ENCODE measurements at regions not wholly inside any gene's neighbourhood (a gene's known extent, or its start where the extent isn't known, plus 50 kb on each side); places are given as distances from the start of the nearest gene placed in this dataset.

DNA sequence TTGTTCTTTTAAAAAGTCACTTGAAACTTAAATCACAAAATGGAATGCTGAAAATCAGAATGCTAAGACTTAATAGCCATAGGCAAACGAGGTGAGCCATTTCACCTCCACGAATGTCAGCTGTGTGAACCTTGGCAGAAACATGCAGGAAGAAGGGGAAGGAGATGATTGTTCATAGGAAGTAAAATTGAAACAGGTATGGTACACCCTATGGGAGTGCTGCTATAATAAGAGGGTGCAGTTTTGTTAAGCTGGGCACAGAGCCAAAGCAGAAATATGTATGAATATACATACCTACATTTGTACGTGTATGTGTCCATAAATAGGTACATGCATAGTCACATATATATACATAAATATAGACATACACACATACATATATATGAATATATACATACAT is 51.0 kb upstream of the SPINK5 start:
- TF ChIP-seq, protein P1, sequence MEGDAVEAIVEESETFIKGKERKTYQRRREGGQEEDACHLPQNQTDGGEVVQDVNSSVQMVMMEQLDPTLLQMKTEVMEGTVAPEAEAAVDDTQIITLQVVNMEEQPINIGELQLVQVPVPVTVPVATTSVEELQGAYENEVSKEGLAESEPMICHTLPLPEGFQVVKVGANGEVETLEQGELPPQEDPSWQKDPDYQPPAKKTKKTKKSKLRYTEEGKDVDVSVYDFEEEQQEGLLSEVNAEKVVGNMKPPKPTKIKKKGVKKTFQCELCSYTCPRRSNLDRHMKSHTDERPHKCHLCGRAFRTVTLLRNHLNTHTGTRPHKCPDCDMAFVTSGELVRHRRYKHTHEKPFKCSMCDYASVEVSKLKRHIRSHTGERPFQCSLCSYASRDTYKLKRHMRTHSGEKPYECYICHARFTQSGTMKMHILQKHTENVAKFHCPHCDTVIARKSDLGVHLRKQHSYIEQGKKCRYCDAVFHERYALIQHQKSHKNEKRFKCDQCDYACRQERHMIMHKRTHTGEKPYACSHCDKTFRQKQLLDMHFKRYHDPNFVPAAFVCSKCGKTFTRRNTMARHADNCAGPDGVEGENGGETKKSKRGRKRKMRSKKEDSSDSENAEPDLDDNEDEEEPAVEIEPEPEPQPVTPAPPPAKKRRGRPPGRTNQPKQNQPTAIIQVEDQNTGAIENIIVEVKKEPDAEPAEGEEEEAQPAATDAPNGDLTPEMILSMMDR (IDR thresholded peaks at IDR 0.05; ENCODE audit: low read depth, low read length) = no peak
- DNase-seq (ENCODE audit: low read depth in 2 of 2) = no peak

DNA sequence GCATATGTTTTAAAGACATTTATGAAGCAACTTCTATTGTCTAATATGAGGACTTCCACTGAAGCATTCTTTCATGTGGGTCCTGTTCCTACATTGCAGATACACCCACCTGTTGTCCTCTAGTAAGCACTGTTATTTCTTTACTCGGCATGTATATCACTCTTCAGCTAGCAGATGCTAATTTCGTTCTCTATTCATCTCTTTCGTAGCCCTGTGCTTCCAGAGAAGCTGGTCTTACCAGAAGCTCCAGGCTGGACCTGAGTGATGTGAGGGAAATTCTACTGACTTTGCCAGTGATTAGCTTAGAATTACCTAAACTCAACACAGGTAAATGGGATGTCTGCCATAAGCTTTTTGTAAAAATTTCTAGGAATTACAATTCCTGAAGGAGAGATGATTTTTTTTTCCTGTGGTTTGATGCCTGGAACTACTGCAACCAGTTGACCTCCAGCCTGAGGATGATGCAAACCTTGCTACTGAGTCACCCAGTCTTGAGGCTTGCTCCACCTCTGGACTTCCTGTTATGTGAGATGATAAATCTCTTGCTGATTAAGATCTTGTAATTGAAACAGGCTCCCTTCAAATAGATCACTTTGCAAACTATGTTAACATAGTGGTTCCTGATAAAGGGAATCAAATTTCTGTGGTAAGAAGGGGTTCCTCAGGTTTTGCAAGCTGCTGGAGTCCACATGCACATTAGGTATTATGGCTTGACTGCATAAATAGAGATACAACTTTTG is 52.2 kb upstream of the SPINK5 start:
- TF ChIP-seq, protein P1 (IDR thresholded peaks at IDR 0.05; ENCODE audit: low read depth, low read length) = no peak
- peak; percentile 13 to 56 for DNase-seq (ENCODE audit: low read depth in 2 of 2)

More for the DNA sequence above, 51.0 kb upstream of the SPINK5 start:
- H3K4me3 ChIP-seq (replicated peaks in 1 of 2; ENCODE audit: low read depth in 2 of 2, low read length in 2 of 2) = no peak overlapping the region

DNA sequence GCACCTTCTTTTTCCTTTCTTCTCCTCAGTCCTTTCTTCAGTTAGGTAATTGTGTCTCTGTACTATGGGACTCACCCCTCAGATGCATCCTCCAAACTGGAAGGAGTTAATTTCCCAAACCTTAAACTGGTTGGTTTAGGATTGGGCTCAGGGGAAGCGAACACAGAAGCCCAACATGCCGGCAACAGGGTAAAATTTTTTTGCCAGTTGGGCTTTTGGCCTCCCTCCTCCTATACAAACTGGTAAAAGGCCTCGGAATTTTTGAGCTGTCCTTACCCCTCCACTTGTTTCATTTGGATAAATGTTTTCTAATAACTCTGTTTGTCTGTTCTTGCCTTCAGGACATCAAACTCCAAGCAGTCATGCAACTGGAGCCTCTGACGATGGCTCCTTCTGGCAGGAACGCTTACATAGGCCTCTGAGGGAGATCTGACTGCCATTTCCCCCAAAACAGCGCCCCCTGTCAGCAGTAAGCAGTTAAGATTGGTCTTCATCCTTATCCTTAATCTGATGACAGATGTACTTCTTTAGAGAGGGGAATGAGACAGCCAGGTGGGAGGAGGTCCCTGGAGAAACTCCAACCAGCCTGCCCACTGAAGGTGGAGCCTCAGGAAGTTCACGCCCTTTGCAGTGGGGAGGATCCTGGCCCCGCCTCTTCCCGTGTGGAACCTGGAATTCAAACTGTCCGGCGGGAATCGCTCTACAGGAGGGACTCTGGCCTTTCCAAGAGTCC is 57.8 kb upstream of the SPINK5 start:
- peak in 1 of 2 donors; percentile 18 for DNase-seq (ENCODE audit: low read depth in 2 of 2)
- H3K4me3 ChIP-seq (replicated peaks in 1 of 2; ENCODE audit: low read depth in 2 of 2, low read length in 2 of 2) = no peak overlapping the region
- TF ChIP-seq, protein P1 (IDR thresholded peaks at IDR 0.05; ENCODE audit: low read depth, low read length) = peak; percentile 14

More for the DNA sequence above, 52.2 kb upstream of the SPINK5 start:
- no peak overlapping the region for H3K4me3 ChIP-seq (replicated peaks in 1 of 2; ENCODE audit: low read depth in 2 of 2, low read length in 2 of 2)

DNA sequence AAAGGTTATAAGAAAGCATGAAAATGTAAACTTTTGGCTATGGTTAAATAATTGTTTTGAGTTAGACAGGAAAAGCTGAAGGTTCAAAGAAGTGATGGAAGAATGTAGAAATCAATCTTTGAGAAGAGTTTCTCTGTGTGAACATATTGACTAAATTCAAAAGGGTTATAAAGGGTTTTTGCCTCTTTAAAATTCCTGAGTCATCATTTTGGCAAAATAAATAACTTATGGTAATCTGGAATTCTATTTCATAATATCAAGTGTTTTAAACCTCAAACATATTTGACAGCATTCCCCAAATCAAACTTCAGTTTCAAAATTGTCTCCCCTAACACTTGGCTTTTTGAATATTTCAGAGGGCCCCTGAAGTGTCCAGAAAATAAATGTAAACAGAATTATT is 60.6 kb upstream of the SPINK5 start:
- H3K4me3 ChIP-seq (replicated peaks in 1 of 2; ENCODE audit: low read depth in 2 of 2, low read length in 2 of 2) = no peak overlapping the region
- no peak for DNase-seq (ENCODE audit: low read depth in 2 of 2)
- TF ChIP-seq, protein P1 (IDR thresholded peaks at IDR 0.05; ENCODE audit: low read depth, low read length) = no peak

DNA sequence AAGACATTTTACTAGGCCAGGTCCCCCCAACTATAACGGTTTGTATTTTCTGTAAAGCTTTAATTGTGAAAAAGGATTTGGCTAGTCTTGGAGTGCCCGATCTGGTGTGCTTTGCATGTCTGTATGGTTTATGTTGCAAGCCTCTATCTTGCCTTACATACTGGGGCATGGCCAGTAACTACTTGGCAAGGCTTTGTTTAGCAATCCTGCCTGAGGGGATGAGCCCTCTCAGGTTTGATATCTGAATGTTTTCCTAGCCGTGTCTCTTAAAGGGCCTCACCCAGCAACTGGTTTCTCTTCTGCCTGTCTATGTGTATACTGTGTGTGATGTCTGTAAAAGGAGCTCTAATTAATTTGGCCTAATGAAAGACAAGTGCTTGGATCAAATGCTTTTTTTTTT is 61.3 kb upstream of the SPINK5 start:
- H3K4me3 ChIP-seq (replicated peaks in 1 of 2; ENCODE audit: low read depth in 2 of 2, low read length in 2 of 2) = no peak overlapping the region
- no peak for DNase-seq (ENCODE audit: low read depth in 2 of 2)
- TF ChIP-seq, protein P1 (IDR thresholded peaks at IDR 0.05; ENCODE audit: low read depth, low read length) = no peak

DNA sequence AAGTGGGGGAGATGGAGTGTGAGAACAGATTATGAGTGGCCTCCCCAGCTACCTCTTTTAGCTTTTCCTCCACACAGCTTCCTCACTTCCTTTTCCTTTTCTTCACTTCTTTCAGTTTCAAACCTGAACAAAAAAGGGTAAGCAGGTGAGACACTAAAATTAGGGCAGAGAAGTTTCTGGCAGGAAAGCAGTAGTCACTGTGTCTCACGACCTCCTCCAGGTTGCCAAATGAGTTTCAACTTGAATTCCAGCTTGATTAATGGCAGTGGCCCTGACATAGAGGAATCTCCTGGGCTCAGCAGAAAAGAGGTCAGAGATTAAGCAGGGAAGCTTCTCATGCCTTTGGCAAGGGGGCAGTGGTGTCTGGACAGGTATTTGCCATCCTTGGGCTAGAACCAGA is 63.7 kb upstream of the SPINK5 start:
- DNase-seq (ENCODE audit: low read depth in 2 of 2) = no peak
- no peak overlapping the region for H3K4me3 ChIP-seq (replicated peaks in 1 of 2; ENCODE audit: low read depth in 2 of 2, low read length in 2 of 2)
- TF ChIP-seq, protein P1 (IDR thresholded peaks at IDR 0.05; ENCODE audit: low read depth, low read length) = no peak

All from cardiac fibroblast (primary cell).